RWPE2 (cell line): ENCODE measurements at regions not wholly inside any gene's neighbourhood (a gene's known extent, or its start where the extent isn't known, plus 50 kb on each side); places are given as distances from the start of the nearest gene placed in this dataset.

Source experiments
- ATAC-seq: fragments of 200-7000 bp; cut with Tn5 transposase; 3 replicates; pipeline ENCODE4 v1.9.1; 2021; ENCODE audit warnings: low read depth
- DNase-seq: peaks from one replicate; pipeline ENCODE4 v3.0.0-alpha.2; 2020; ENCODE audit warnings: low spot score
- H3K27ac ChIP-seq: fragments of 450-650 bp; 2 replicates; pipeline ENCODE4 v1.5.1; 2017; ENCODE audit warnings: mild to moderate bottlenecking; ENCODE audit not compliant: poor library complexity, severe bottlenecking
- H3K27me3 ChIP-seq: fragments of 250-450 bp; sonication (Bioruptor Pico); 2 replicates; pipeline ENCODE4 v1.5.1; 2021; ENCODE audit warnings: mild to moderate bottlenecking, moderate library complexity; ENCODE audit not compliant: insufficient read depth, poor library complexity, severe bottlenecking
- H3K36me3 ChIP-seq: fragments of 250-450 bp; sonication (Bioruptor Pico); 2 replicates; pipeline ENCODE4 v1.5.1; 2020; ENCODE audit warnings: low read depth, mild to moderate bottlenecking, moderate library complexity
- H3K4me1 ChIP-seq: fragments of 250-450 bp; sonication (Bioruptor Pico); 2 replicates; pipeline ENCODE4 v1.5.1; 2021; ENCODE audit warnings: mild to moderate bottlenecking, moderate library complexity; ENCODE audit not compliant: insufficient read depth, poor library complexity, severe bottlenecking
- H3K4me3 ChIP-seq: fragments of 250-450 bp; sonication (Bioruptor Pico); 2 replicates; pipeline ENCODE4 v1.5.1; 2021; ENCODE audit warnings: mild to moderate bottlenecking, moderate library complexity; ENCODE audit not compliant: severe bottlenecking
- H3K9me3 ChIP-seq: fragments of 250-450 bp; sonication (Bioruptor Pico); 2 replicates; pipeline ENCODE4 v1.5.1; 2021; ENCODE audit warnings: mild to moderate bottlenecking, moderate library complexity; ENCODE audit not compliant: severe bottlenecking
- CTCF ChIP-seq: fragments of 450-650 bp; IDR thresholded peaks from one replicate; pipeline ENCODE4 v1.5.1; 2017; ENCODE audit warnings: mild to moderate bottlenecking, moderate library complexity; ENCODE audit not compliant: poor library complexity, severe bottlenecking

GRCh38 chr13:65095161-65096082 is 2134.7 kb downstream of the PCDH9 start:
- H3K4me1 ChIP-seq = no peaks in the 10 kb centered on the region
- H3K9me3 ChIP-seq = no peaks in the 10 kb centered on the region
- no peaks in the 10 kb centered on the region for H3K36me3 ChIP-seq
- ATAC-seq = no peak
- no peak for DNase-seq
- no peak overlapping the region for H3K4me3 ChIP-seq
- no peak overlapping the region for H3K27ac ChIP-seq
- TF ChIP-seq CTCF = no peak
- H3K27me3 ChIP-seq = no peaks in the 10 kb centered on the region

- no peak for TF ChIP-seq CTCF
- Histone ChIP-seq H3K27me3 (no peaks in the 10 kb centered on the region), H3K36me3 (no peaks in the 10 kb centered on the region), H3K4me1 (no peaks in the 10 kb centered on the region), H3K9me3 (no peaks in the 10 kb centered on the region), H3K4me3 (no peak overlapping the region), H3K27ac (no peak overlapping the region)
- DNase-seq (no peak), ATAC-seq (no peak)
These were observed 2136.8 kb downstream of the PCDH9 start for GRCh38 chr13:65093357-65093756.

GRCh38 chr13:65091031-65091430 is 2139.1 kb downstream of the PCDH9 start:
- H3K27ac ChIP-seq = no peak overlapping the region
- no peaks in the 10 kb centered on the region for H3K27me3 ChIP-seq
- no peaks in the 10 kb centered on the region for H3K36me3 ChIP-seq
- ATAC-seq (no peak), DNase-seq (no peak)
- H3K9me3 ChIP-seq = no peaks in the 10 kb centered on the region
- TF ChIP-seq CTCF = no peak
- H3K4me3 ChIP-seq = no peak overlapping the region
- no peaks in the 10 kb centered on the region for H3K4me1 ChIP-seq

- DNase-seq = no peak
- no peak for TF ChIP-seq CTCF
- Histone ChIP-seq H3K4me1 (no peaks in the 10 kb centered on the region), H3K27me3 (no peaks in the 10 kb centered on the region), H3K36me3 (no peaks in the 10 kb centered on the region), H3K27ac (no peak overlapping the region), H3K9me3 (no peaks in the 10 kb centered on the region), H3K4me3 (no peak overlapping the region)
- no peak for ATAC-seq
These were observed 2139.9 kb downstream of the PCDH9 start for GRCh38 chr13:65090186-65090585.

GRCh38 chr13:65088906-65089305 is 2141.2 kb downstream of the PCDH9 start:
- Histone ChIP-seq H3K4me1 (no peaks in the 10 kb centered on the region), H3K4me3 (no peak overlapping the region), H3K36me3 (no peaks in the 10 kb centered on the region), H3K9me3 (no peaks in the 10 kb centered on the region), H3K27me3 (no peaks in the 10 kb centered on the region), H3K27ac (no peak overlapping the region)
- DNase-seq (no peak), ATAC-seq (no peak)
- no peak for TF ChIP-seq CTCF
